ENCODE measurements at regions not wholly inside any gene's neighbourhood (a gene's known extent, or its start where the extent isn't known, plus 50 kb on each side); places are given as distances from the start of the nearest gene placed in this dataset.

DNA sequence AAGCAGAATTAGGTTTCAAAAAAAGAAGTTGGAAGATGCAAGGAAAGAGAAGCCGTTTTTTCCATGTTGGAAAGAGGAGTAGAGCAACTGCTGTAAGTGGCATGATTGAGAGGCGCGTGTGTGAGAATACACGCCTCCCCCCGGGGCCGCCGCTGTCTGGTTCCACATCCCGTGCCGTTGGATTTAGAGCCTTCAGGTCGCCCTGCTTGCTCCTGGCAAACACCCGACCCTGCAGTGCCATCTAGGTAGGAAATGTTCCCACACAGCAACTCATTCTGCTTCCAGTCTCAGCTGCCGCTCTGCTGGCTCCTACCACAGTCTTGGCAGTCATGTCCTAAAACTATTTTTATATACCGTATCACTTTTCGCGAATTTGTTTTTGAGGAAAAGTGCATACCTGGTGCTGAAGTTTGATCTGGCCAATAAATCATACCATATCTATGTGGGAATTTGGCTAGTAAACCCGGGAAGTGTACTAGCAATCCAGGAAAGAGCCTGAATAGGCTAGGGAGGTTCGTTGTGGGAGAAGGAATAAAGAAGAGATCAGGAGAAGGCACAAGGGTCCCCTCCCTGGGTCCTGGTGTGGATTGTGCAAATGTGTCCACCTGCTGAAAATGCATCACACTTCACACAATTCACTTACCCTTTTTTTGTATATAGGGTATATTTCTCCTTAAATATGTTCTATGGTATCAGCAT, 372.7 kb downstream of the FBXO15 start:
- no peak overlapping the region for H3K4me3 ChIP-seq
- WGBS, 3 donors, result 32 to 52% (median 33%) methylated on average over 17 of the region's 17 CpGs
- no peaks in the 10 kb centered on the region for H3K4me1 ChIP-seq
- H3K9me3 ChIP-seq, result no peaks in the 10 kb centered on the region
- intact Hi-C loops (cut with DNase I), result no loop called here
- H3K36me3 ChIP-seq (ENCODE audit: insufficient read depth in 1 of 2, low read depth in 1 of 2), result no peaks in the 10 kb centered on the region
- no peaks in the 10 kb centered on the region for H3K27me3 ChIP-seq (ENCODE audit: insufficient read depth in 3 of 3, low read length in 2 of 3)
- no peak overlapping the region for H3K27ac ChIP-seq
- TF ChIP-seq, protein P1, sequence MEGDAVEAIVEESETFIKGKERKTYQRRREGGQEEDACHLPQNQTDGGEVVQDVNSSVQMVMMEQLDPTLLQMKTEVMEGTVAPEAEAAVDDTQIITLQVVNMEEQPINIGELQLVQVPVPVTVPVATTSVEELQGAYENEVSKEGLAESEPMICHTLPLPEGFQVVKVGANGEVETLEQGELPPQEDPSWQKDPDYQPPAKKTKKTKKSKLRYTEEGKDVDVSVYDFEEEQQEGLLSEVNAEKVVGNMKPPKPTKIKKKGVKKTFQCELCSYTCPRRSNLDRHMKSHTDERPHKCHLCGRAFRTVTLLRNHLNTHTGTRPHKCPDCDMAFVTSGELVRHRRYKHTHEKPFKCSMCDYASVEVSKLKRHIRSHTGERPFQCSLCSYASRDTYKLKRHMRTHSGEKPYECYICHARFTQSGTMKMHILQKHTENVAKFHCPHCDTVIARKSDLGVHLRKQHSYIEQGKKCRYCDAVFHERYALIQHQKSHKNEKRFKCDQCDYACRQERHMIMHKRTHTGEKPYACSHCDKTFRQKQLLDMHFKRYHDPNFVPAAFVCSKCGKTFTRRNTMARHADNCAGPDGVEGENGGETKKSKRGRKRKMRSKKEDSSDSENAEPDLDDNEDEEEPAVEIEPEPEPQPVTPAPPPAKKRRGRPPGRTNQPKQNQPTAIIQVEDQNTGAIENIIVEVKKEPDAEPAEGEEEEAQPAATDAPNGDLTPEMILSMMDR (IDR thresholded peaks at IDR 0.05), result no peak
- peak in 3 of 4 donors; percentile 39 to 66 (median 48) for ATAC-seq
- no peak for DNase-seq

DNA sequence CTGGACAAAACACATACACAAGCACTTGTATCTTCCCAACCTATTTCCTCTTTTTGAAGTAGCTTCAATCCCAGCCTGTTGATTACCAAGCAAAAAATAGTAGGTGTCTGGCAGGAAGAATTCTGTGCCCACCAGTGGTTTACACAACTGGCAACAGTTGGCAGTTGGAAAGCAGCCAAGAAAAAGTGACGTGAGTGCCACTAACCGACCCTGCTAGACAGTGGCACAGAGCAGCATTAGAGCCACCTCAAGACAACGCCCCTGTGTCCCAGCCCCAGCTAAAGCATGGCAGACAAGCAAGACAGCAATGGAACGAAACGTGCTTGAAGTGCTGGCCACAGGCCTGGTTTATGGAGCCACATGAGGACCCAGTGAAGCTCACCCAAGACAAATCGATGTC, 379.6 kb downstream of the FBXO15 start:
- DNase-seq (no peak), ATAC-seq (no peak)
- Histone ChIP-seq H3K36me3 (ENCODE audit: insufficient read depth in 1 of 2, low read depth in 1 of 2) (no peaks in the 10 kb centered on the region), H3K9me3 (no peaks in the 10 kb centered on the region), H3K27me3 (ENCODE audit: insufficient read depth in 3 of 3, low read length in 2 of 3) (no peaks in the 10 kb centered on the region), H3K4me3 (no peak overlapping the region), H3K27ac (no peak overlapping the region), H3K4me1 (no peaks in the 10 kb centered on the region)
- WGBS, 3 donors, result 37 to 51% (median 41%) methylated on average over 6 of the region's 6 CpGs
- TF ChIP-seq, protein P1 (IDR thresholded peaks at IDR 0.05), result no peak
- intact Hi-C loops (cut with DNase I), result no loop called here

DNA sequence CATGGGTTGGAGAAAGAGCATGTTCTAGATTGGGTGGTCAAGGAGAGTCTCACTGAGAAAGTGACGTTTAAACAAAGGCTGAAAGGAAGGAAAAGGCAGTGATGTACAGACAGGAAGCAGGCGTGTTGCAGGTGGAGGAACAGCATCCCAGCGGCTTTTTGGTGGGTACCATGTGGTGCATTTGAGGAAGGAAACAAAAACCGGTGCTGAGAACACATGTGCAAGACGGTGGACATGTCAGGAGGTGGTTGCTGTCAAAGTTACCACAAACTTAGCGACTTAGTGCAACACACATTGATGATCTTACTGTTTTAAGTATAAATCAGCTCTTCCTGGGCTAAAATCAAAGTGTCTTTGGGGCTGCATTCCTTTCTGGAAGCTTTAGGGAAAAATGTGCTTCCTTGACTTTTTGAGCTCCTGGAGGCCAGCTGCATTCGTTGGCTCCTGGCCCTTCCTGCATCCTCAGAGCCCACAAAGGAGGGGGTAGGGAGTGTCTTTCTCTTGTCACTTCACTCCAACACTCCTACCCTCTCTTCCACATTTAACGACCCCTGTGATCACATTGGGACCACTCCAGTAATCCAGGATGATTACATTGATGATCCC, 380.6 kb downstream of the FBXO15 start:
- intact Hi-C loops (cut with DNase I), result no loop called here
- ATAC-seq (no peak), DNase-seq (no peak)
- H3K36me3 ChIP-seq (ENCODE audit: insufficient read depth in 1 of 2, low read depth in 1 of 2), result no peaks in the 10 kb centered on the region
- H3K27me3 ChIP-seq (ENCODE audit: insufficient read depth in 3 of 3, low read length in 2 of 3), result no peaks in the 10 kb centered on the region
- H3K4me1 ChIP-seq, result no peaks in the 10 kb centered on the region
- WGBS, 3 donors, result 39 to 56% (median 47%) methylated on average over 8 of the region's 8 CpGs
- TF ChIP-seq, protein P1 (IDR thresholded peaks at IDR 0.05), result no peak
- H3K4me3 ChIP-seq, result no peak overlapping the region
- H3K9me3 ChIP-seq, result no peaks in the 10 kb centered on the region
- H3K27ac ChIP-seq, result no peak overlapping the region

DNA sequence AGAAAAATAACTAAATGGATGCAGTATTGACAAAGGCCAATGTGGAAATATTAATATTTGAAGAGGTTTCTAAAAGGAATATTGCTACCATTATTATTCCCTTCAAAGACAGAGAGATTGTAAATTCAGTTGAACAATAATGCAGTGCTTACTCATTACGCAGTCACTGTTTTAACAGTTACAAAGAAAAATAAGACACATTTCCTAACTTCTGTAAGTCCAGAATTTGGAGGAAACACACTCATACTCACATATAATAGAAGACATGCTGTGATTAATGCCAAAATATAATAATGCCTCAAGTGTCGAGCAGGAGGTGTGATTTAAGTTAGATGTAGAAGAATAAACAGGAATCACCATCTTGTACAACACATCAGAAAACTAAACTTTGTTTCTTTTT, 389.2 kb downstream of the FBXO15 start:
- no peaks in the 10 kb centered on the region for H3K9me3 ChIP-seq
- H3K36me3 ChIP-seq (ENCODE audit: insufficient read depth in 1 of 2, low read depth in 1 of 2), result no peaks in the 10 kb centered on the region
- no peak overlapping the region for H3K4me3 ChIP-seq
- ATAC-seq (no peak), DNase-seq (no peak)
- H3K27me3 ChIP-seq (ENCODE audit: insufficient read depth in 3 of 3, low read length in 2 of 3), result no peaks in the 10 kb centered on the region
- WGBS, 3 donors, result 83 to 89% (median 88%) methylated on average over 2 of the region's 2 CpGs
- intact Hi-C loops (cut with DNase I), result no loop called here
- no peaks in the 10 kb centered on the region for H3K4me1 ChIP-seq
- no peak overlapping the region for H3K27ac ChIP-seq
- TF ChIP-seq, protein P1 (IDR thresholded peaks at IDR 0.05), result no peak
